ENCODE measurements at regions not wholly inside any gene's neighbourhood (a gene's known extent, or its start where the extent isn't known, plus 50 kb on each side); places are given as distances from the start of the nearest gene placed in this dataset.
"Not testable (repeated sequence)": the region's sequence is repeated elsewhere in the genome, so short reads cannot be mapped to it uniquely, and the experiment has no call there.

DNA sequence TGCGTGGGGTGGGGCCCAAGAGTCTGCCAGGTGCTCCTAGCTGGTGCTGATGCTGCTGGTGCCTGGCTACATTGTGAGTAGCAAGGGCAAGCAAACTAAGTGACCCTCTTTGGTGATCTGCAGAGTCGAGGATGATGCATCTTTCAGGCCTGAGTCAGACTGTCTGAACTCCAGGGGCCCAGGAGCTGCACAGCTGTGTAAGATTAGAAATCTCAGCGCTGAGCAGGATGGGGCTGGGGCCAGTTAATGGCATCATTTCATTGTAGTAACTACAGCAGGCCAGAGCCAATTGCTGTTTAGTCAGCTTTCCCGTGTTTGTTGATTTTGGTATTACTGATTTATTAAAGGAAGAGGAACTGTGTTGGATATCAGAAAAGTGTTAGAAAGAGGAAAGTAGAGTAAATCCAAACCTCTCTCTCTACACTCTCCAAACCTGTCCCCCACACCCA, 365.2 kb downstream of the PAX1 start:
- peak; percentile 69 for DNase-seq (ENCODE audit: low read depth)

DNA sequence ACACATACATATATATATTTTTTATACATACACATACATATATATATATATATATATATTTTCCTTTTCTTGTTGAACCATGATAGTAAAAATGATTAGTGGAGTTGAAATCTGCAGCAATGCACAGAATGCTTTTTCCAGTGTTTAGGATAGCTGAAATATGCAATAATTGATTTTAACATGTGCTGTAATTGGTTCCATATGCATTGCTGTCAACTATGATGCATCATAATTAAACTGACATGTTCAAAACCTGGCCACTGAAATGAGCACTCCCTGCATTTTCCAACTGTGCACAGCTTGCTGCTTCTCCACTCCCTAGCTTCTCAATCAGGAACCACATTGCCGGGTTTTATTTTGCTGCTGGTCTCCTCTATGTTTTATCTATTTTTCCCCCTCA, 358.3 kb downstream of the PAX1 start:
- DNase-seq (ENCODE audit: low read depth) = no peak

DNA sequence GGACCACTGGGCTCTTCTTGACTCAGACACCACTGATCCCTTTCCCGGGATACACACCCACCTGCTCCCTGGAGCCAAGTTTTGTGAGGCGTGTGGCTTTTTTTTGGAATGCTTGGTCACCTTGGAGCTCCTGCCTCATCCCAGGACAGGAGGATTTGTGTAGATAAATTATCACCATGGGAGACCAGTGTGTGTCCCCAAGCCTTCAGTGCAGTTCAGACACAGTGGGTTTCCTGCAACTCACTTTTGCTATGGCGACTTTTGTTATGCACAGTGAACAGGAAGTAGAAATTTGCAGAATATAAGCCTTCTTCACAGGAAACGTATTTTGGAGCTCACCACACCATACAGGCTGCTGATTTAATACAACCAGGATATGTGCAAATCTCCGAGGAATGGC, 357.4 kb downstream of the PAX1 start:
- DNase-seq (ENCODE audit: low read depth) = no peak

DNA sequence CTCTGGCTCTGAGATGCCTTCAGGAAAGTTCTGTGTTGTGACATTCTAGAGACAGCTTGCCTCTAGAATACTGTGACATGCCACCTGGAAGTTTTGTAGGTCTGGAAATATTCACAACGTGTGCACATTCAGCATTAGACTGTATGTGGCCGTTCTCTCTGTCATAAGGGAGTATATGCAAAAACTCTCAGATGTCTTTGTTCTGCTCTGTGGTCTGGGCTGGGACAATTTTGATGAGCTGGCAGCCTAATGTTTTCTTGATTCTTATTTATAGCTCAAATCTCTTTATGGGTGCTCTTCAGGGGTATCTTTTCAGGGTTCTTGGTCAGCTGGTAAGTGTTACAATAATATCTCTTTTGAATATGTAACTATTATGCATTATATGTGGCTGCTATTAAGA, 355.1 kb downstream of the PAX1 start:
- DNase-seq (ENCODE audit: low read depth) = no peak

DNA sequence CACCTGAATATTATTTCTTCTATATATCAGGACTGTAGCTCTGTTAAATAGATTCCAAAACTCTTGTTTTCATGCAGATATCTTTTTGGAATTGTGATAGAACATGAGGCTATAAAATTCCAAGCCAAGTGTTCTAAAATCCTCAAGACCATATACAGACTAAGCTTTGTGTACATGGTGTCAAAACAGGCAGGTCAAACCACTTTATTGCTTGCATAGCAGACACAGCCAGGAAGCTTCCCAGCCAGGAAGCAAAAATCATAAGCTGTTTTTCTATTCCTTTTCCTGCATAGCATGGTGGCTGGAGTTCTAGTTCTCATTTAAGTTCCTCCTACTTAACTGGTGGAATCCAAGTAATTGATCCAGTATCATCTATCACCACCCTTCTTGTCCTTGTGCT, 353.3 kb downstream of the PAX1 start:
- DNase-seq (ENCODE audit: low read depth) = no peak

DNA sequence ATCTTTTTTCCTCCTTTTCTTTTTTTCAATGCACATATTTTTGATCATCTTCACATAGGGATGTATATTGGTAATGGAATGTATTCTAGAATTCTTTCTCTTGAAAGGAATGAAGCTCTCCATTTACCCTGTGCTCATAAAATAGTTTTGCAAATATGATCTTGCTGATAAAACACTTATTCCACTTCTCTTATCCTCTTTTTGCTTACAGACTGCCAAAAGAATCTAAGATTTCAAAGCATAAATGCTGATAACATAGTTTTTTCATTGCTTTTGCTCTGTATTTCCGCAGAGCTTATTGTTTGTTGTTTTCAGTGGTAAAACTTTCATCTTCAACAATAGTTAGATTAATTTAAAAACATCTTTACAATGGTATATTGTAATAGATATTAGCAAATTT, 350.5 kb downstream of the PAX1 start:
- DNase-seq (ENCODE audit: low read depth) = no peak

DNA sequence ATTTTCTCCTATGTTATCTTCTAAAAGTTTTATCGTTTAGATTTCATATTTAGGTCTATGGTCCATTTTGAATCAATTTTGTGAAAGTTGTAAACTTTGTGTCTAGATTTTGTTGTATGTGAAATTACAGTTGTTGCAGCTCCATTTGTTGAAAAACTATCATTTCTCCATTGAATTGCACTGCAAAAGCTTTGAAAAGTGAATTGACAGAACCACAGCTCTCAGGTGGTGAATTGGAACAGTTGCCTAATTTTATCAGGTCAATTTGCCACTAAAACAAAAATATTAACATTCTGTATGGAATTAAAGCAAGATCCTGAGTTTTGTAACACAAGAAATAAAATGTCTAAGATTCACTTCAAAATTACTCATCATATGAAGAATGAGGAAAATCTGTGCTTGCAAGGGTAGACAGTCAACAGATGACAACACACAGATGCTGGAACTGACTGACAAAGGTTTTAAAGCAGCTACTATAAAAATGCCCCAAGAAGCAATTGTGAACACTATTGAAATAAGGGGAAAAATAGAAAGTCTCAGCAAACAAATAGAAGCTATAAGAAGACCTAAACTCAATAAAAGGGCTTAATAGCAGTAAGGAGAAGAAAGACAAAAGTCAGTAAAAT, 346.7 kb downstream of the PAX1 start:
- no peak for DNase-seq (ENCODE audit: low read depth)

DNA sequence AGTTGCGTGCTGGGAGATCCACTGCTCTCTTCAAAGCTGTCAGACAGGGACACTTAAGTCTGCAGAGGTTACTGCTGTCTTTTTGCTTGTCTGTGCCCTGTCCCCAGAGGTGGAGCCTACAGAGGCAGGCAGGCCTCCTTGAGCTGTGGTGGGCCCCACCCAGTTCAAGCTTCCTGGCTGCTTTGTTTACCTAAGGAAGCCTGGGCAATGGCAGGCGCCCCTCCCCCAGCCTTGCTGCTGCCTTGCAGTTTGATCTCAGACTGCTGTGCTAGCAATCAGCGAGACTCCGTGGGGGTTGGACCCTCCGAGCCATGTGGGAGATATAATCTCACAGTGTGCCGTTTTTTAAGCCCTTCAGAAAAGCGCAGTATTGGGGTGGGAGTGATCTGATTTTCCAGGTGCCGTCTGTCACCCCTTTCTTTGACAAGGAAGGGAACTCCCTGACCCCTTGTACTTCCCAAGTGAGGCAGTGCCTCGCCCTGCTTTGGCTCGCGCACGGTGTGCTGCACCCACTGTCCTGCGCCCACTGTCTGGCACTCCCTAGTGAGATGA, 340.6 kb downstream of the PAX1 start:
- DNase-seq (ENCODE audit: low read depth) = not testable (repeated sequence)

DNA sequence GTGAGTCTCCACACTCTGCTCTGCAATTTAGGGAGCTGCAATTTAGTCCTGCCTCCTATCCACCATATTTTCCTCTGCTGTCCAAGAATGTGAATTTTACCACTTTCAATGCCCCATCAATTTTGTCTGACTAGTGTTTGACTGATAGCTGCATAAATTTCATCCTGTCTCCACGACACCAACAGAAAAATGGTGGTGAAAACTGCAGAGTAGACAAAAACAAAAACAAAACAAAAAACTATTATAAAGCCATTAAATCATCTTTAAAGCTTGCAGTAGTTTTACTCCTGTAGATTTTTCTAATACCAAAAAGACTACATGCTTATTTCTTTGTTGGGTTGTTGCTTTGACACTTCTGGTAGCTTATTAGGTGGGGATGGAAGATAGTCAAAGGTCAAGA, 322.0 kb downstream of the PAX1 start:
- no peak for DNase-seq (ENCODE audit: low read depth)

DNA sequence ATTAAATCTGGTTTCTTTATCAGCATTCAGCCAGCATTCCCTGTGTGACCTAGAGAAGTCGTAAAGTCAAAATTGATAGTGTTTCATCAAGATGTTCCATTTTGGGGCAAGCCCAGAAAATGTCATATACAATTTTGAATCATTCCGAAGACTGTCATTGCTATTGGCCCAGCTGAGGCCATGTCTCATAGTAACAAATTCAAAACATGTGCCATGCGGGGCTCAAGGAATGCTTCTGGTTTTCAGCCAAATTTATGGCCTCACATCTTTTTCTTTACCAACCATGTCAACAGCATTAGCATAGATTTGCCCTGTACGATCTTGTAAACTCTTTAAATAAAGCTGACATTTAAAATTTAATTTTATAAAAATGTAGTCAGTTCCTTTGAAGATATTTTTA, 314.7 kb downstream of the PAX1 start:
- no peak for DNase-seq (ENCODE audit: low read depth)

DNA sequence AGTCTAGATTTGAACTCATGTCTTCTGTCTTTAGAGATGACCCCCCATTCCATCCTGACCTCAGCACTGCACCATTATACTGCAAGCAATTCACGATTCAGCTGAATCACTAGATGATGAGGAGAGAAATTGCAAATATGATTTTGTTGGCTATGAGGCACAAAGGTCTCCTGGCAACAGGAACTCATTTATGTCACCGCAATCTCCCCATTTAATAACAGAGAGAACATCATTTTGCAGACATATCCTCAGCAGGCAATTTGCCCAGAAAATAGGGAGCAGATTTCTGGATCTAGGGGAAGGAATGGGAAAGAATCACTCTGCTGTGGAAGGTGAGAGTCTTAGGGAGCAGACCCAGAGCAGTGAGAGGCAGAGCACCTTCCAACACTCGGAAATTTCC, 303.0 kb downstream of the PAX1 start:
- no peak for DNase-seq (ENCODE audit: low read depth)

DNA sequence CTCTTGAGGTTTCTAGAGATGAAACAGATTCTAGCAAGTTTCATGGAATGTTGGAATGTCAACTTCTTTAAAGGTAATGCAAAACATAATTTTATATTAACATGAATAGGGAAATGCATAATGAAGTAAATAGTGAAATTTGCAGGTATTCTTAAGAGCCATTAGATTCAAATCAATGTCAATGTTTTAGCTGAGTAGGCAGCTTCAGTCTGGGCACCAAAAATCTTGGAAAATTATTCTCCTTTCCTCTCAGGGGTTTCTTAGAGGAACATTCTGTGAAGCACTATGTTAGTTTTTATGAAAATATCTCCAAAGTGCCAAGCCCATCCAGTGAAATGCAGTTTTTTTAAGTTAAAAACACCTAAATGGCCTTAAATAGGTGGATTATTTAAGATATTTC, 300.8 kb downstream of the PAX1 start:
- no peak for DNase-seq (ENCODE audit: low read depth)

DNA sequence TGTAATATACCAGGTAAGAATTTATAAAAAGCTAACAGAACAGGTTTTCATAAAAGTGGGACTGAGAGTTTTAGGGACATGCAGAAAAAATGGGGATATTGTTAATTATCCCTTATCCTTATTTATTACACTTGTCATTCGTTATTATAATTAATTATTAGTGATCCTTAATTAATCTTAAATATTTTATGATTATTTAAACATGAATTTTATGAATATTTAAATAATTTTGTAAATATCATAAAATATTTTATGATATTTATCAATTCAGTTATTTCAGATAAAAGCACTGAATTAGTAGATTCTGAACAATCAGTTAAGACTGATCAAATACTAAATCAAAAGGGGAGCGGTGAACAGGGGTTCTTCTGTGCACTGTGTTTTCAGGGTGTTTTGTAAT, 300.1 kb downstream of the PAX1 start:
- DNase-seq (ENCODE audit: low read depth) = no peak

DNA sequence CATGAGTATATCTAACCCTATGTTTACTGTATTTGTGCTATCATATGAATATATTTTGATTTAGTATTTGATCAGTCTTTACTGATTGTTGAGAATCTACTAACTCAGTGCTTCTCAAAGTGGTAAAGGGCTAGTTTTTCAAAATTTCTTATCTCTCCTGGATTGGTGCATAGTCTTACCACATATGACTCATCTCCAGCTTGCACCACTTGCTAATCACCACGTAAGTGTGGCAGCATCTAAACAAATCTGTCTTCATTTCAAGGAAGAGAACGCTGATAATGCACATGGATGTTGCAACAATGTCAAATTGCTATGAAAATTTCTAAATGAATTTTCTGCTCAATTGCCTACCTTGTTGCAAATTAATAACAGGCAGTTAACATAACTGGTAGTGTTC, 299.5 kb downstream of the PAX1 start:
- no peak for DNase-seq (ENCODE audit: low read depth)

DNA sequence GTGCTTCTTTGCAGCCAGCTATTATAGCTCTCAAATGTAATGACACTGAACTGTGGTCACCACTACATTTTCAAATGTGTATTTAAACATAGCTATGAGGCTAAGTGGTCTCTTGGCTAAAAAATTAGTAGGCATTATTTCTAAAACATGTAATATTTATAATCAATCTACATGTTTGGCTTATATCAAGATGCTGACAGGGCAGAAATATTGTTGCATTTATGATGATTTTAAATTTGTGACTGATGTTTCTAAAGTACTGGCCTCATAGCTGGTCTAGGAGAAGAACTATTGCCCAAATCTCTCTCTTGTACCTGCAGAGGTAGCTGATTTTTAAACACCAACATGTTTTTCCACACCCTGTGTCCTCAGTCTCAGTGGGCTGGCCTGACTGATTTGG, 298.2 kb downstream of the PAX1 start:
- DNase-seq (ENCODE audit: low read depth) = no peak

DNA sequence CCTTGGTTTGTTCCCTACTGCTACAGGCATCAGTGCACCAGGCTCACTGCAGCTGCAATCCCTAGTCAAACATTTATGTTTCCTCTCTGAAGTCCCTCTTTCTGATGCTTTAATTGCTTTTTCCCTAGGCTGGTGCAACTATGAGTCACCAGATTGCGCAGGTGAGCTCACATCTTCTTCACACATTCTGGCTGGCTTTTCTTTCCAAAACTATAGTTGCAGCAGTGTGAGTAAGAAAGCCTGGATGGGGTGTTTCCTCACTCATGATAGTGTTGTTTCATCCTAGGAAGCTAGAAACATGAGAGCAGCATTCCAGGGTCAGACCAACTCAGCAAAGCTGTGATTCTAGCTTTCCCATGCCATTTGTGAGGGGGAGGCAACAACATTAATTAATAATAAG, 296.4 kb downstream of the PAX1 start:
- no peak for DNase-seq (ENCODE audit: low read depth)

DNA sequence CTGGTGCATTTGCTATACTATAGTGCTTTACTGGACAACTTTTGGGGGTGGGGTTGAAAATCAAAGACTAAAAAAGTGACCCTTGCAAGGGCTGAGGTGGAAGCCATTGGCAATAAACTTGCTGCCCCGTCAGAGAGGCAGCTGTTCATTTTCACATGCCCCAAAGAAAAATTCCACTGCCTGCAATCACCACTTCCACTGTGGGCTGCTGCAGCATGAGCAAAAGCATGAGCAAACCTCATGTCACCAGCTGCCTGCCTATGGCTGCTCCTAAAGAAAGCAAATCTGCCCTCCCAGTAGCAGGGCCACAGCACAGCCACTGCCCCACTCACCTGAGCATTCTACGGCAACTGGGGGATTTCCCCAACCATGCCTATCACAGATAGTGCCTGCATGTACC, 290.0 kb downstream of the PAX1 start:
- DNase-seq (ENCODE audit: low read depth) = no peak

DNA sequence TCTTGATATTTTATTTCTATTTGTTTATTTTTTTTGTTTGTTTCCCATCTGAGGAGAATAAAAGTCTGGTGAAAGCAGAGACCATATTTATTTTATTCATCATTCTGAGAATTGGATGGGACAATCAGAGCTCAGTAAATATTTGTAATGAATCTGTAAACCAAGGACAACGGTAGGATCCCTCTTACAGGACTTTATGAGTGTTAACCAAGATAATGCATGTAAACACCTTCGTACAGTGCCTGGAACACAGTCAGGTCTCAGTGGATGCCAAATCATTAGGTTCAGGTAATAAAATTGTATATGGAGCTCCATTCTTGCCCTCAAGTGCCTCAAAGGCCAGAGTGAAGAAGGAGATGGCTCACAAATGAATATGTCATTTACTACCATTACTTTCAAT, 288.7 kb downstream of the PAX1 start:
- DNase-seq (ENCODE audit: low read depth) = no peak

DNA sequence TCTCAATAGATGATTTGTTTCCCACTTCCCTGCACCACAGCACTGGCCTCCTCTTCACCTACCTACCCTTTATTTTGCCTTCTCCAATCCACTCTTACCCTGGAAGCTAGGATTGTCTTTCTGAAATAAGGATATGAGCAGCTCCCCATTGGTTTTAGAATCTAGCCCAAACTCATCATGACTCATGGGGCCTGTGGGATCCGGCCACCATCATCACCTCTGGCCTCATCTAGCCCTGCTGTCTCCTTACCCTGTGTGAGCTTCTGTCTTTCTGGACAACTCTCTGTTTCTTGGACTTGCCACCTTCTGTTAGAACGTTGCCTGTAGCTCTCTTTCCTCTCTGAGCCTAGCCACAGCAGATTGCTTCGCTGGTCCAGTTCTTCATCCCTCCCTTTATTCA, 277.1 kb downstream of the PAX1 start:
- peak; percentile 25 for DNase-seq (ENCODE audit: low read depth)

DNA sequence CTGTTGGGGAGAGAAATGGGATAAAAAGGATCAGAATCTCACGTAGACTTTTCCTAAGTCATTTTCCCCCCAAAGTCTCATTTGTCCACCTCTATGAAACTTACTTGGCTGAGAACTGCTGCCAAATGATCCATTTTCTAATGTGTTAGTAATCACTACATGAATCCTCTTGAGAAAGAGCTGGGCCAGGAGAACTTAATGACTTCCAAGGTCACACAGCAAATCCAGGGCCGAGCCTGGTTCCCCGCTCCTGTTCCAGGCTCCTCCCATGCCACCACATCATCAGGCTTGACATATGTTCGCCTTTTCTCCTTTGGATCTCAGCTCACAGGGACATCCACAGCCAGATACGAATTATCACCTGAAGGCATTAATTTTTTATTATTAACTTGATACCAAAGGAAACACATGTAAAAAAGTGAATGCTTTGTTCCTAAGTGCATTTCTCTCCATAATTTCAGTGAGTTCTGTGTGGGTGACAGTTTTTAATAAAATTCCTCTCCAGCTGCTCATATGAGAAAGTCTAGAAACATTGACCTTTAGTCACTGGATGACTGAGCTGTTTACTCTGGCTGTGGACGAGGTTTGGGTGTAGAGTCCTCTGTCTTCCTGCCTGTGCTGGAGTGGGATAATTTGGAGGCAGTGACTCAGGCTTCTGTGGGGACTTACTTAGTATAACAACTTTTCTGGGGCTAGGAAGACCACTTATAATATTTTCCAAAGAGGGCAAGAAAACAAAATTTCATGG, 276.3 kb downstream of the PAX1 start:
- peak; percentile 92 for DNase-seq (ENCODE audit: low read depth)

DNA sequence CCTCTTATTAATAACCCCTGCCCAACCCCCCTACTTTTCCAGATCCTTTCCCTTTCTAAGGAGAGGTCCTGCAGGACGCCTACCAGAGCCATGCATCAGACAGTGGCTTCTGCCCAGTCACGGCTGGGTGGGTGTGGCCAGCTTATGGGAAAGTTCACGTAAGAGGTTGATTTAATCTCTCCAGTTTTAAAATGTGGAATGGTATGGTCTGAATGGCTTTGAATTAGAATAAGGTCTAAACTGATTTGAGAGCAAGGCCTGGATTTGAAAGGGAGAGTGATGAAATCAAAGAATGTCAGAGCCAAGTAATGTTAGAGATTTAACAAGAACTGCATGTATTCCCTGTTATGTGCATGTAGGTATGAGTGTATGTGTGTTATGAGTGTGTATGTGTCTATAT, 275.7 kb downstream of the PAX1 start:
- peak; percentile 36 for DNase-seq (ENCODE audit: low read depth)

DNA sequence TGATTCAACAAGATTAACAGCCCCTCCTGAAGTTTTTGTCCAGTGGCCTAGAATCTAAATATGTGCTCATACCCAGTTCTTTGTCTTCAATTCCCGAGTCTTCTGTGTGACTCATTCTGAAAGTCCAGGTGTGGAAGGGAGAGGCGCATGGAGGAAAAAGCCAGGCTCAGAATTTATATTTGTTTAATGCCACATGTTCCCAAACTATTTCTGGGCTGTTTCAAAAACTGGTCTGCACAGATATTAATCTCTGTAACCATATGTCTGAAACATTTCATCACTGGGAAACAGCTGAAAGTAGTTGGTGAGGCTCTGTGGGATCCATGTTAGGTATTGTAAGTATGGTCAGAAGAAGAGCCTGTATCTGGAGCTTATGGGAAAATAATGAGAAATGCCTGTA, 266.0 kb downstream of the PAX1 start:
- no peak for DNase-seq (ENCODE audit: low read depth)

DNA sequence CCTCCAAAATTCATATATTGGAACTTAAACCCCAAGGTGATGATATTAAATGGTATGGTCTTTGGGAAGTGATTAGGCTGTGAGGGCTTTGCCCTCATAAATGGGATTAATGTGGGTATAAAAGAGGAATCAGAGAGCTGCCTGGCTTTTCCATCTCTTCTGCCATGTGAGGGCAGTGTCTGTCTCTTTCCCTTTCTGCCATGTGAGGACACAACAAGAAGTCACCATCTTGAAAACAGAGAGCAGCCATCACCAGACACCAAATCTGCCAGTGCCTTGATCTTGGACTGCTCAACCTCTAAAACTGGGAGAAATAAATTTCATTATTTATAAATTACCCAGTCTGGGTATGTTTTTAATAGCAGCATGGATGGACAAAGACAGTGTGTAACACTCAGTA, 263.0 kb downstream of the PAX1 start:
- no peak for DNase-seq (ENCODE audit: low read depth)

DNA sequence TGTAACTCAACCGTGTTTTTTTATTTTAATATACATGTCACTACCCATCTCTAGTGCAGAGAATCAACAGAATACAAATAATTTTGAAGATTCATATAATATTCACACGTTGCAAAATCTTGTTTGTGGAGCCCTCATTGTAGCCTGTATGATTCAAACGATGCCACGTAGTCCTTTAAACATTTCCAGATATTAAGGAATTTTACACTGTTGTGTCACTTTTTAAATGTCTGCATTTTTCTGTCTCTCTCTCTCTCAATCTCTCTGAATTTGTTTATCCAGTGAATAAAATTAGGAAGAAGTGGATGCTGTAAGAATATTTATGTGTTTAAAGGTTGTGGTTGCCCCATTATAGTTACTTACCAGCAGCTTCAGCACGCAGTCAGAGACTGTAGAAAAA, 262.0 kb downstream of the PAX1 start:
- no peak for DNase-seq (ENCODE audit: low read depth)

Data from stromal cell of bone marrow (primary cell).